ENCODE measurements at regions not wholly inside any gene's neighbourhood (a gene's known extent, or its start where the extent isn't known, plus 50 kb on each side); places are given as distances from the start of the nearest gene placed in this dataset.

DNA sequence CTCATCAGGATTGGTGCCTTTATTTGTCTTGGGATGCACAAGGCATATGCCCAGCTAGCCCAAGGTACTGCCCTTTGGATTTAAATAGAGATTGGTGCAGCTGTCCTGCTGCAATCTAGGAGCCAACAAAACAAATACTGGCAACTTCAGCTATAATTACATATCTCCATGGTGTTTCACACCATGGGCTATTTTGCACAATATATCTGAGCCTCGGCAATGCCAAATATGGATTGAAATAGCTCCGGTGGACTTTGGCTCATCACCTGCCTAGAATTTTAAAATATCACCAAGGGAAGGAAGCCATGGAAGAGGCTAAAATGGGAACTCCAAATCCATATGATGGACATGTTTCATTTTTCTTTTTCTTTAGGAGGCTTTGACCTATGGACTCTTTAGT lies 367.8 kb upstream of the UMPS start:
- TF ChIP-seq, protein P1, sequence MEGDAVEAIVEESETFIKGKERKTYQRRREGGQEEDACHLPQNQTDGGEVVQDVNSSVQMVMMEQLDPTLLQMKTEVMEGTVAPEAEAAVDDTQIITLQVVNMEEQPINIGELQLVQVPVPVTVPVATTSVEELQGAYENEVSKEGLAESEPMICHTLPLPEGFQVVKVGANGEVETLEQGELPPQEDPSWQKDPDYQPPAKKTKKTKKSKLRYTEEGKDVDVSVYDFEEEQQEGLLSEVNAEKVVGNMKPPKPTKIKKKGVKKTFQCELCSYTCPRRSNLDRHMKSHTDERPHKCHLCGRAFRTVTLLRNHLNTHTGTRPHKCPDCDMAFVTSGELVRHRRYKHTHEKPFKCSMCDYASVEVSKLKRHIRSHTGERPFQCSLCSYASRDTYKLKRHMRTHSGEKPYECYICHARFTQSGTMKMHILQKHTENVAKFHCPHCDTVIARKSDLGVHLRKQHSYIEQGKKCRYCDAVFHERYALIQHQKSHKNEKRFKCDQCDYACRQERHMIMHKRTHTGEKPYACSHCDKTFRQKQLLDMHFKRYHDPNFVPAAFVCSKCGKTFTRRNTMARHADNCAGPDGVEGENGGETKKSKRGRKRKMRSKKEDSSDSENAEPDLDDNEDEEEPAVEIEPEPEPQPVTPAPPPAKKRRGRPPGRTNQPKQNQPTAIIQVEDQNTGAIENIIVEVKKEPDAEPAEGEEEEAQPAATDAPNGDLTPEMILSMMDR (IDR thresholded peaks at IDR 0.05; ENCODE audit: insufficient read depth, low read length, poor library complexity, severe bottlenecking) = no peak
- TF ChIP-seq EZH2phosphoT487 (conservative IDR thresholded peaks at IDR 0.05; ENCODE audit: low read length) = no peak

Data from SU-DHL-6 (cell line).